Esophagus muscularis mucosa (tissue), 4 donors: ENCODE measurements at regions not wholly inside any gene's neighbourhood (a gene's known extent, or its start where the extent isn't known, plus 50 kb on each side); places are given as distances from the start of the nearest gene placed in this dataset.

Experiments used
- DNase-seq: peaks from one replicate; pipeline ENCODE4 v3.0.0-alpha.2; 2017; ENCODE audit errors: extremely low spot score
- H3K27ac ChIP-seq, 4 donors: fragments of 200-600 bp; sonication (generic); replicated peaks in 1 of 4; 1 replicate in 3 of 4; 2 replicates in 1 of 4; pipeline ENCODE4 v1.5.1; 2016 to 2019; ENCODE audit warnings: mild to moderate bottlenecking in 1 of 4
- H3K27me3 ChIP-seq, 4 donors: fragments of 200-600 bp; sonication (generic); one replicate each; pipeline versions ENCODE4 v1.5.1 to v1.6.0; 2016 to 2019
- H3K36me3 ChIP-seq, 4 donors: fragments of 200-600 bp; sonication (generic); one replicate each; pipeline ENCODE4 v1.5.1; 2016 to 2019
- H3K4me1 ChIP-seq, 4 donors: fragments of 200-600 bp; sonication (generic); one replicate each; pipeline ENCODE4 v1.5.1; 2016 to 2019
- H3K4me3 ChIP-seq, 4 donors: fragments of 200-600 bp; sonication (generic); 1 replicate in 2 of 4; 2 replicates in 2 of 4; pipeline ENCODE4 v1.5.1; 2016 to 2019; ENCODE audit warnings: mild to moderate bottlenecking in 4 of 4, moderate library complexity in 1 of 4
- H3K9me3 ChIP-seq, 4 donors: fragments of 200-600 bp; sonication (generic); 1 replicate in 3 of 4; 2 replicates in 1 of 4; pipeline ENCODE4 v1.5.1; 2016 to 2019
- CTCF ChIP-seq, 3 experiments: fragments of 200-600 bp in 2 of 3; fragments of 450-650 bp in 1 of 3; sonication (generic) in 2 of 3; IDR thresholded peaks; one replicate each; pipeline ENCODE4 v1.5.1; 2017 to 2019; ENCODE audit warnings: antibody characterized with exemption in 3 of 3, mild to moderate bottlenecking in 2 of 3, moderate library complexity in 1 of 3
- EP300 ChIP-seq: sonication (generic); formaldehyde crosslinking; IDR thresholded peaks from one replicate; pipeline ENCODE4 v1.6.1; 2017; ENCODE audit warnings: antibody characterized with exemption
- POLR2A ChIP-seq: fragments of 450-650 bp; IDR thresholded peaks from one replicate; pipeline ENCODE4 v1.6.1; 2017; ENCODE audit warnings: antibody characterized with exemption, moderate library complexity, mild to moderate bottlenecking, low read depth
- POLR2AphosphoS5 ChIP-seq, 2 donors: sonication (generic); formaldehyde crosslinking; IDR thresholded peaks; one replicate each; pipeline ENCODE4 v1.6.1; 2017; ENCODE audit warnings: antibody characterized with exemption in 2 of 2
- WGBS: methylation state at CpG from one replicate; pipeline ENCODE4 v1.1.5; 2018; 5-methylcytosine and 5-hydroxymethylcytosine counted together
- intact Hi-C: fragments of 100-400 bp; cut with DNase I; formaldehyde crosslinking; loops from one replicate; pipeline ENCODE4 v1.15.1; 2023

- TF ChIP-seq CTCF (IDR thresholded peaks at IDR 0.05) (no peak), POLR2AphosphoS5 (IDR thresholded peaks at IDR 0.05) (no peak), POLR2A (no peak), EP300 (no peak)
- Histone ChIP-seq H3K4me3 (no peak overlapping the region), H3K4me1 (no peaks in the 10 kb centered on the region), H3K27me3 (no peaks in the 10 kb centered on the region), H3K27ac (no peak overlapping the region), H3K36me3 (no peaks in the 10 kb centered on the region), H3K9me3 (no peaks in the 10 kb centered on the region)
- no peak for DNase-seq
- 45% methylated on average over 1 of the region's 1 CpG for WGBS
- intact Hi-C loops = no loop called here
These were observed 56.3 kb upstream of the PRDM9 start for GRCh38 chr5:23451156-23451555.

GRCh38 chr5:23450187-23450586 is 57.2 kb upstream of the PRDM9 start:
- no peak overlapping the region for H3K4me3 ChIP-seq
- WGBS = 69% methylated on average over 4 of the region's 4 CpGs
- H3K27ac ChIP-seq = no peak overlapping the region
- no peaks in the 10 kb centered on the region for H3K27me3 ChIP-seq
- TF ChIP-seq EP300 (no peak), CTCF (IDR thresholded peaks at IDR 0.05) (no peak), POLR2AphosphoS5 (IDR thresholded peaks at IDR 0.05) (no peak), POLR2A (no peak)
- DNase-seq = no peak
- intact Hi-C loops = no loop called here
- no peaks in the 10 kb centered on the region for H3K36me3 ChIP-seq
- H3K4me1 ChIP-seq = no peaks in the 10 kb centered on the region
- H3K9me3 ChIP-seq = no peaks in the 10 kb centered on the region

GRCh38 chr5:23448627-23449026 is 58.8 kb upstream of the PRDM9 start:
- intact Hi-C loops = no loop called here
- Histone ChIP-seq H3K27ac (no peak overlapping the region), H3K36me3 (no peaks in the 10 kb centered on the region), H3K4me3 (no peak overlapping the region), H3K27me3 (no peaks in the 10 kb centered on the region), H3K4me1 (no peaks in the 10 kb centered on the region), H3K9me3 (no peaks in the 10 kb centered on the region)
- no peak for DNase-seq
- TF ChIP-seq CTCF (IDR thresholded peaks at IDR 0.05) = no peak

GRCh38 chr5:23446424-23446823 is 61.0 kb upstream of the PRDM9 start:
- no peaks in the 10 kb centered on the region for H3K27me3 ChIP-seq
- H3K9me3 ChIP-seq = no peaks in the 10 kb centered on the region
- no peaks in the 10 kb centered on the region for H3K36me3 ChIP-seq
- intact Hi-C loops = no loop called here
- H3K4me3 ChIP-seq = no peak overlapping the region
- H3K27ac ChIP-seq = no peak overlapping the region
- TF ChIP-seq POLR2AphosphoS5 (IDR thresholded peaks at IDR 0.05) (no peak), CTCF (IDR thresholded peaks at IDR 0.05) (no peak), EP300 (no peak)
- WGBS = 57% methylated on average over 6 of the region's 6 CpGs
- no peaks in the 10 kb centered on the region for H3K4me1 ChIP-seq
- no peak for DNase-seq

- no peak overlapping the region for H3K4me3 ChIP-seq
- WGBS = 76% methylated on average over 1 of the region's 1 CpG
These were observed 61.8 kb upstream of the PRDM9 start for GRCh38 chr5:23445573-23445972.

More at GRCh38 chr5:23445573-23445972, 61.8 kb upstream of the PRDM9 start:
- Histone ChIP-seq H3K27me3 (no peaks in the 10 kb centered on the region), H3K36me3 (no peaks in the 10 kb centered on the region), H3K4me1 (no peaks in the 10 kb centered on the region), H3K27ac (no peak overlapping the region), H3K9me3 (no peaks in the 10 kb centered on the region)
- DNase-seq = no peak
- intact Hi-C loops = no loop called here
- TF ChIP-seq POLR2A (no peak), CTCF (IDR thresholded peaks at IDR 0.05) (no peak), EP300 (no peak), POLR2AphosphoS5 (IDR thresholded peaks at IDR 0.05) (no peak)
